ENCODE measurements at regions not wholly inside any gene's neighbourhood (a gene's known extent, or its start where the extent isn't known, plus 50 kb on each side); places are given as distances from the start of the nearest gene placed in this dataset.

DNA sequence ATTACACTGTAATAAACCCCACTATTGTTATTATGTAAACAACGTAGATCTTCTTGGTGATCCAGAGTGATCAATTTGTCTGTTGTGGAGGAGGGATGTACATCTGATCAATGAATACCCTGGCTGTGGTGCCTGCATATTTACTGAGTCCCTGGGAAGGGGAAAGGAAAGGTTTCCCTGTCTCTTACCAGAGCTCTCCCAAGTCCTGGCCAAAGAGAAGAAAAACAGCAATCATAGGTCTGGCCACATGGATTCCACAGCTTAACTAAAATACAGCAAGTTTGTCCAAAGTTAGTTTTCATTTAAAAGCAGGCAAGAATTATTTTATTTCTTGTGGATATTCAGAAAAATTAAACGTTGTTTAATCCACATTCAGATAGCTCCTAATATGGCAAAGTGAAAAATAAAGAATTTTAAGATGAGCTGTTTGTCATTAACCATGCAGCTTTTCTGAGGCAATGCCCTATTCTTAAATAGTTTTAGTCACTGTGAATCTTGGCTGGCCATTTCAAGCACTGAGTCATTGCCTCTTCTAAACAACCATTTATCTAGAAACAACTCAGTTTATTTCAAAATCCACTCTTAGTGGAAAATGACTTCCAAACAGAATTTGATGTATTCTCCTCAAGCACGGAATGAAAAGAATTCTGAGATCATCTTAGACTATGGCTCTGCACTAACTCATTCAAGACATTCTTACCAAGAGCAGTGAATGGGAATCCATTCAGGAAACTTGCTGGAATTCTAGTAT, 1004.4 kb upstream of the CDH2 start:
- TF ChIP-seq, protein P1, sequence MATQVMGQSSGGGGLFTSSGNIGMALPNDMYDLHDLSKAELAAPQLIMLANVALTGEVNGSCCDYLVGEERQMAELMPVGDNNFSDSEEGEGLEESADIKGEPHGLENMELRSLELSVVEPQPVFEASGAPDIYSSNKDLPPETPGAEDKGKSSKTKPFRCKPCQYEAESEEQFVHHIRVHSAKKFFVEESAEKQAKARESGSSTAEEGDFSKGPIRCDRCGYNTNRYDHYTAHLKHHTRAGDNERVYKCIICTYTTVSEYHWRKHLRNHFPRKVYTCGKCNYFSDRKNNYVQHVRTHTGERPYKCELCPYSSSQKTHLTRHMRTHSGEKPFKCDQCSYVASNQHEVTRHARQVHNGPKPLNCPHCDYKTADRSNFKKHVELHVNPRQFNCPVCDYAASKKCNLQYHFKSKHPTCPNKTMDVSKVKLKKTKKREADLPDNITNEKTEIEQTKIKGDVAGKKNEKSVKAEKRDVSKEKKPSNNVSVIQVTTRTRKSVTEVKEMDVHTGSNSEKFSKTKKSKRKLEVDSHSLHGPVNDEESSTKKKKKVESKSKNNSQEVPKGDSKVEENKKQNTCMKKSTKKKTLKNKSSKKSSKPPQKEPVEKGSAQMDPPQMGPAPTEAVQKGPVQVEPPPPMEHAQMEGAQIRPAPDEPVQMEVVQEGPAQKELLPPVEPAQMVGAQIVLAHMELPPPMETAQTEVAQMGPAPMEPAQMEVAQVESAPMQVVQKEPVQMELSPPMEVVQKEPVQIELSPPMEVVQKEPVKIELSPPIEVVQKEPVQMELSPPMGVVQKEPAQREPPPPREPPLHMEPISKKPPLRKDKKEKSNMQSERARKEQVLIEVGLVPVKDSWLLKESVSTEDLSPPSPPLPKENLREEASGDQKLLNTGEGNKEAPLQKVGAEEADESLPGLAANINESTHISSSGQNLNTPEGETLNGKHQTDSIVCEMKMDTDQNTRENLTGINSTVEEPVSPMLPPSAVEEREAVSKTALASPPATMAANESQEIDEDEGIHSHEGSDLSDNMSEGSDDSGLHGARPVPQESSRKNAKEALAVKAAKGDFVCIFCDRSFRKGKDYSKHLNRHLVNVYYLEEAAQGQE (IDR thresholded peaks at IDR 0.05; ENCODE audit: insufficient replicate concordance, low read depth) = no peak
- TF ChIP-seq SPI1 (IDR thresholded peaks at IDR 0.05; ENCODE audit: borderline replicate concordance, low read depth) = no peak
- TF ChIP-seq, protein P2, sequence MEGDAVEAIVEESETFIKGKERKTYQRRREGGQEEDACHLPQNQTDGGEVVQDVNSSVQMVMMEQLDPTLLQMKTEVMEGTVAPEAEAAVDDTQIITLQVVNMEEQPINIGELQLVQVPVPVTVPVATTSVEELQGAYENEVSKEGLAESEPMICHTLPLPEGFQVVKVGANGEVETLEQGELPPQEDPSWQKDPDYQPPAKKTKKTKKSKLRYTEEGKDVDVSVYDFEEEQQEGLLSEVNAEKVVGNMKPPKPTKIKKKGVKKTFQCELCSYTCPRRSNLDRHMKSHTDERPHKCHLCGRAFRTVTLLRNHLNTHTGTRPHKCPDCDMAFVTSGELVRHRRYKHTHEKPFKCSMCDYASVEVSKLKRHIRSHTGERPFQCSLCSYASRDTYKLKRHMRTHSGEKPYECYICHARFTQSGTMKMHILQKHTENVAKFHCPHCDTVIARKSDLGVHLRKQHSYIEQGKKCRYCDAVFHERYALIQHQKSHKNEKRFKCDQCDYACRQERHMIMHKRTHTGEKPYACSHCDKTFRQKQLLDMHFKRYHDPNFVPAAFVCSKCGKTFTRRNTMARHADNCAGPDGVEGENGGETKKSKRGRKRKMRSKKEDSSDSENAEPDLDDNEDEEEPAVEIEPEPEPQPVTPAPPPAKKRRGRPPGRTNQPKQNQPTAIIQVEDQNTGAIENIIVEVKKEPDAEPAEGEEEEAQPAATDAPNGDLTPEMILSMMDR (IDR thresholded peaks at IDR 0.05; ENCODE audit: insufficient read depth, low read length) = no peak
- TF ChIP-seq POLR2AphosphoS5 (IDR thresholded peaks at IDR 0.05; ENCODE audit: low read depth) = no peak
- no peak for TF ChIP-seq GABPA (IDR thresholded peaks at IDR 0.05; ENCODE audit: low read depth)
- no peak for DNase-seq (ENCODE audit: low read depth in 1 of 2, low spot score in 1 of 2)
- no peak overlapping the region for H3K4me3 ChIP-seq (replicated peaks; ENCODE audit: insufficient read depth, low read length)
- no peak overlapping the region for H3K27ac ChIP-seq (replicated peaks)
- H3K27me3 ChIP-seq (ENCODE audit: insufficient read depth, poor library complexity, severe bottlenecking) = no peaks in the 10 kb centered on the region

DNA sequence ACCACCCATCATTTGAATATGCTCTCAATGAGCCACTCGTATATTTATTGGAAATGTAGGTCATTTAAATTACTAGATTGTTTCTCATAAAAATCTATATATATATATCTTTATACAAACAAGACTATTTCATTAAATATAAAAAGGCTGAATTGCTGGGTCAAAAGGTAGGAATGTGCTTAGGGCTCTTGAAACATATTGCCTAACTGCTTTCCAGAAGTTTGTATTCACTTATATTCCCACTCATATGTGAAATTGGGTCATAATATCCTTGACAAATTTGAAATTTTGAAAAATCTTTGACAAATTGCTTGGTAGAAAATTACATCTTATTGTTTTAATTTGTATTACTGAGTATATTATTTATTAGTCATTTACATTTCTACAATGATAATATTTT, 999.8 kb upstream of the CDH2 start:
- TF ChIP-seq, protein P2 (IDR thresholded peaks at IDR 0.05; ENCODE audit: insufficient read depth, low read length) = no peak
- TF ChIP-seq GABPA (IDR thresholded peaks at IDR 0.05; ENCODE audit: low read depth) = no peak
- TF ChIP-seq, protein P1 (IDR thresholded peaks at IDR 0.05; ENCODE audit: insufficient replicate concordance, low read depth) = no peak
- no peak for TF ChIP-seq SPI1 (IDR thresholded peaks at IDR 0.05; ENCODE audit: borderline replicate concordance, low read depth)
- TF ChIP-seq POLR2AphosphoS5 (IDR thresholded peaks at IDR 0.05; ENCODE audit: low read depth) = no peak
- Histone ChIP-seq H3K4me3 (replicated peaks; ENCODE audit: insufficient read depth, low read length) (no peak overlapping the region), H3K27ac (replicated peaks) (no peak overlapping the region), H3K27me3 (ENCODE audit: insufficient read depth, poor library complexity, severe bottlenecking) (no peaks in the 10 kb centered on the region)
- no peak for DNase-seq (ENCODE audit: low read depth in 1 of 2, low spot score in 1 of 2)

DNA sequence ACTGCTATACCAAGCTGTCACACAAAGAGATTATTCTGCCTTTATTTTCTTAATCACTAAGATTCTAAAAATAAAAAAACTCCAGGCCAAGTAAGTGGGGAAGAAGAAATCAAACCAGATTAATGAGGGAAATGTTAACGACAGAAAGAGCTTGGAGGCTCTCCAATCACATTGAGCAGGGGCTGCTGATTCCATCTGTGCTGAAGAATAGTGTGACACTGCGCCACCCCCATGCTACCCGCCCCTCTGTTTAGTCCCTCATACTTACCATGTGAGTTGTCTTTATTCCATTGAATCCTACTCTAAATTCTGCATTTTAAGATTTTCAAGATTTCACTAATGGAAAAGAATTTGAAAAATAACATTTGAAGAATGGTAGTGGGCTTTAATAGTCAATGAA, 998.0 kb upstream of the CDH2 start:
- H3K4me3 ChIP-seq (replicated peaks; ENCODE audit: insufficient read depth, low read length) = no peak overlapping the region
- no peak for DNase-seq (ENCODE audit: low read depth in 1 of 2, low spot score in 1 of 2)
- H3K27me3 ChIP-seq (ENCODE audit: insufficient read depth, poor library complexity, severe bottlenecking) = no peaks in the 10 kb centered on the region
- TF ChIP-seq POLR2AphosphoS5 (IDR thresholded peaks at IDR 0.05; ENCODE audit: low read depth) (no peak), SPI1 (IDR thresholded peaks at IDR 0.05; ENCODE audit: borderline replicate concordance, low read depth) (no peak), GABPA (IDR thresholded peaks at IDR 0.05; ENCODE audit: low read depth) (no peak)
- TF ChIP-seq, protein P1 (IDR thresholded peaks at IDR 0.05; ENCODE audit: insufficient replicate concordance, low read depth) = no peak
- TF ChIP-seq, protein P2 (IDR thresholded peaks at IDR 0.05; ENCODE audit: insufficient read depth, low read length) = no peak
- no peak overlapping the region for H3K27ac ChIP-seq (replicated peaks)
